GM13977 (cell line): ENCODE measurements at regions not wholly inside any gene's neighbourhood (a gene's known extent, or its start where the extent isn't known, plus 50 kb on each side); places are given as distances from the start of the nearest gene placed in this dataset.

Experiments used
- DNase-seq: peaks from one replicate; pipeline ENCODE4 v3.0.0; 2012; ENCODE audit warnings: low spot score
- CTCF ChIP-seq: IDR thresholded peaks from 2 replicates; pipeline ENCODE4 v1.5.1; 2012; ENCODE audit warnings: mild to moderate bottlenecking, control low read depth; ENCODE audit not compliant: insufficient read depth; ENCODE audit errors: extremely low read depth, missing control alignments
- in situ Hi-C: fragments of 300-500 bp; cut with MboI; formaldehyde crosslinking; loops from one replicate; pipeline ENCODE4 v1.12.0; 2022; ENCODE audit warnings: low sequenced_read_pairs, low pct_unique_long_range_greater_than_20kb, mixed read lengths, inconsistent platforms; ENCODE audit not compliant: unreplicated experiment

GRCh38 chr5:57383093-57383861 lies 99.3 kb downstream of the ACTBL2 start:
- no peak for TF ChIP-seq CTCF
- no peak for DNase-seq
- in situ Hi-C loops, result no loop called here

DNA sequence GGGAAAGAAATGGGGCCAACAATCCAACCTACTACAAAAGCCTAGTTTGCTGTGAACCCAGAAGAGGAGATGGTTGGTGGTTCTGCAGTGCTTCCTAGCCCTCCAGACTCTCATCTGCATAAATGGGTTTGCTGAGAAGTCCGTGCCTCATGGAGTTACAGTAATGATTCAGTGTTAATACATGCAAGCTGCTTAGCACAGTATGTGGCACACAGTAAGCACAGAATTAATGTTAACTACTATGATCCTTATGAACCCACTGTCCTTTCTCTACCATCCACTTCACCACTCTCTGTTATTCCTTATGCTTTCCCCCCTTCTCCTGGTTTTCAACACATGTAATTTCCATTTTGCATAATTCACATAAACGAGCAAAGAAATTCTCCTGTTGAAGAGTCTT lies 100.0 kb downstream of the ACTBL2 start:
- in situ Hi-C loops, result no loop called here
- TF ChIP-seq CTCF, result no peak
- no peak for DNase-seq

- in situ Hi-C loops, result no loop called here
- no peak for DNase-seq
- TF ChIP-seq CTCF, result no peak
These were observed 112.2 kb downstream of the ACTBL2 start for GRCh38 chr5:57370376-57370775.

DNA sequence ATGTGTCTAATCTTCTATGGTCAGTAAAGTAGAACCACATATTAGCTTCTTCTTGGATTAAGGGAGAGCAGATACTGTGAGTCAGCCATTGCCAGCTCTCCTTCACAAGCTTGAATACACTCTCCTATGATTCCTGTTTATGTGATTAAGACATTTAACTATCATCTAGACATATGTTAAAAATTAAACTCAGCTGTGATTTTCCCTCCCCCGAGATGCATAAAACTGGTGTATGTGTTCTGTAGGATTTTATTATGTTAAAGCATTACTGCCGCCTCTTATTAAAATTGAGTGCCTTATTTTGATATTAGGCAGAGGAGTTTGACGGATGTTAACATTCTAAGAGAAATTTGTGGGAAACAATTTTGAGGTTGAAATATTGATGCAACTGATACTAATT lies 114.6 kb downstream of the ACTBL2 start:
- DNase-seq, result no peak
- in situ Hi-C loops, result no loop called here

DNA sequence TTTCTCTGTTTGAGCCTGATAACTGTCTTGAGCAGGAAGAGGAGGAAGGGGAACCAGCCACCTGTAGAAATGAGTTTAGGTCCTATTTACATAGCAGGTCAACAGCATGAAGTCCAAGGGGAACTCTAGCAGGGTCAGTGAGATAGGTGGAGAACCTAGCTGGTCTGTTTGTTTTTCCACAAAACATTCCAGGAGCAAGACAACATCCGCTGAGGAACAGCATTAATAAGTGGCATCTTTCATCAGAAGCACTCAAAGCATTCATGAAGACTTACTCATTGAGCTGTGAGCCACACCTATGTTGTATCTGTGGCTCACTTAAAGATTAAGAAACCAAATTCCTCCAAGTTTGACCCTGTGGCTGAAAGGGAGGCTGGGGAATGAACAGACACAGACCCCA lies 115.9 kb downstream of the ACTBL2 start:
- in situ Hi-C loops, result no loop called here
- DNase-seq, result no peak

More for the DNA sequence above, 114.6 kb downstream of the ACTBL2 start:
- TF ChIP-seq CTCF, result no peak

GRCh38 chr5:57362951-57363350 lies 119.7 kb downstream of the ACTBL2 start:
- in situ Hi-C loops, result no loop called here

More for the DNA sequence above, 115.9 kb downstream of the ACTBL2 start:
- TF ChIP-seq CTCF, result no peak

More at GRCh38 chr5:57362951-57363350, 119.7 kb downstream of the ACTBL2 start:
- no peak for DNase-seq
- TF ChIP-seq CTCF, result no peak
